HAP-1 (cell line): ENCODE measurements at regions not wholly inside any gene's neighbourhood (a gene's known extent, or its start where the extent isn't known, plus 50 kb on each side); places are given as distances from the start of the nearest gene placed in this dataset.
A peak's percentile ranks its signal among the peaks of the same experiment; 100 is the strongest.
"Not testable (repeated sequence)": the region's sequence is repeated elsewhere in the genome, so short reads cannot be mapped to it uniquely, and the experiment has no call there.

Experiments
- DNase-seq, 2 experiments: peaks; one replicate each; pipeline ENCODE4 v3.0.0-alpha.2; 2016 to 2020; ENCODE audit warnings: low spot score in 2 of 2
- H3K27me3 ChIP-seq: fragments of 250-450 bp; sonication (Bioruptor Pico); 2 replicates; pipeline ENCODE4 v1.5.1; 2020; ENCODE audit warnings: low read depth, mild to moderate bottlenecking, moderate library complexity
- H3K36me3 ChIP-seq: fragments of 250-450 bp; sonication (Bioruptor Pico); replicated peaks from 2 replicates; pipeline ENCODE4 v1.5.1; 2020; ENCODE audit warnings: mild to moderate bottlenecking
- H3K4me1 ChIP-seq: fragments of 250-450 bp; sonication (Bioruptor Pico); 2 replicates; pipeline ENCODE4 v1.5.1; 2020; ENCODE audit warnings: mild to moderate bottlenecking
- H3K4me3 ChIP-seq: fragments of 250-450 bp; sonication (Bioruptor Pico); 2 replicates; pipeline ENCODE4 v1.5.1; 2020; ENCODE audit warnings: mild to moderate bottlenecking, moderate library complexity
- H3K9me3 ChIP-seq: fragments of 250-450 bp; sonication (Bioruptor Pico); 2 replicates; pipeline ENCODE4 v1.5.1; 2020; ENCODE audit warnings: mild to moderate bottlenecking, moderate library complexity
- in situ Hi-C: fragments of 300-500 bp; cut with MboI; formaldehyde crosslinking; loops from 3 replicates; pipeline ENCODE4 v1.14.3; 2020; ENCODE audit warnings: low sequenced_read_pairs, inconsistent platforms, mixed read lengths

DNA sequence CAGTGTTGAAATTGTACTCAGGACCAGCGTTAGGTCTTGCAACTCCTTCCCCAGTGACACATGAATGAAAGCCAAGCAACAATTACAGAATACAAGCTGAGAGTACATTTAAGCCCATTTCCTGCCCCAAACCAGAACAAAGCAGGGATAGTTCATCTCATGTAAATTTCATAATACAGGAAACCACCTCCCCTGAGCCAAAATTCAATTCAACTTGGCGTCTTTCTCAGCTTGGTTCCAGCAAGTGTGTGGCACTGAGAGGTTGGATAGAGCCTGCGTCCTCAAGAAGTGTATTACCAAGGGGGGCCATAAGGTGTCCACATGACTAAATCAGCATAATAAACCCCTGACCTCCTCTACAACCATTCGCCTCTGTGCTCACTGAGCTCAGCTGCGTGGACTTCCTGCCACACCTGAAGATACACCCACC, 278.9 kb upstream of the CRY1 start:
- no peak for DNase-seq
- in situ Hi-C loops = no loop called here
- H3K4me1 ChIP-seq = no peaks in the 10 kb centered on the region

DNA sequence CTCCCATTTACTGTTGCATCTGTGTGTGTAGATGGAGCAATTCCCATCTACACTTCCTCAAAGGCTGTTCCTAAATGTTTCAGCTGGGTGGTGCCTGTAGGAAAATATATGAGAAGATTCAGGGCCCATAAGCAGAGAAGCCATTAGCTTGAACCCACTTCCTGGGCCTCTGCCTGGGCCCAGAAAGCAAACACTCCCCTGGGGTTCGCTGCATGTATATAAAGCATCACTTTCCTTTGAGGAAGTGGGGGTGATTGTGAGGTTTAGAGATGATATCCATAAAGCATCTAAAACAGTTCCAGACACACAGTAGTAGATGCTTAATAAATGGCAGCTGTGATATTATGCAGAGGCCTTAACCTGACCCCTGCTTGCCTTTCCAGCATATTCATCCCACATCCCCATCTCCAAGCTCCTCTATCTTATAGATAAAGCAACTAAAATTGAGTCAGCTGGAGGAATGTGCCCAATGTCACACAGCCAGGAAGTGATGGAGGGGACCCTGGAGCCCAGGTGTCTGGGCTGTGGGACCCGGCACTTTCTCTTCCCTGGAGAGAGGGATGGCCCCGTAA, 280.0 kb upstream of the CRY1 start:
- Histone ChIP-seq H3K36me3 (no peaks in the 10 kb centered on the region), H3K4me3 (no peak overlapping the region), H3K27me3 (no peaks in the 10 kb centered on the region; the same call in 1 of the 2 replicates), H3K9me3 (no peaks in the 10 kb centered on the region), H3K4me1 (no peaks in the 10 kb centered on the region)
- in situ Hi-C loops = no loop called here
- DNase-seq = no peak

More for the DNA sequence above, 278.9 kb upstream of the CRY1 start:
- H3K4me3 ChIP-seq = no peak overlapping the region
- H3K9me3 ChIP-seq = no peaks in the 10 kb centered on the region
- no peaks in the 10 kb centered on the region for H3K36me3 ChIP-seq
- no peaks in the 10 kb centered on the region; the same call in 1 of the 2 replicates for H3K27me3 ChIP-seq

DNA sequence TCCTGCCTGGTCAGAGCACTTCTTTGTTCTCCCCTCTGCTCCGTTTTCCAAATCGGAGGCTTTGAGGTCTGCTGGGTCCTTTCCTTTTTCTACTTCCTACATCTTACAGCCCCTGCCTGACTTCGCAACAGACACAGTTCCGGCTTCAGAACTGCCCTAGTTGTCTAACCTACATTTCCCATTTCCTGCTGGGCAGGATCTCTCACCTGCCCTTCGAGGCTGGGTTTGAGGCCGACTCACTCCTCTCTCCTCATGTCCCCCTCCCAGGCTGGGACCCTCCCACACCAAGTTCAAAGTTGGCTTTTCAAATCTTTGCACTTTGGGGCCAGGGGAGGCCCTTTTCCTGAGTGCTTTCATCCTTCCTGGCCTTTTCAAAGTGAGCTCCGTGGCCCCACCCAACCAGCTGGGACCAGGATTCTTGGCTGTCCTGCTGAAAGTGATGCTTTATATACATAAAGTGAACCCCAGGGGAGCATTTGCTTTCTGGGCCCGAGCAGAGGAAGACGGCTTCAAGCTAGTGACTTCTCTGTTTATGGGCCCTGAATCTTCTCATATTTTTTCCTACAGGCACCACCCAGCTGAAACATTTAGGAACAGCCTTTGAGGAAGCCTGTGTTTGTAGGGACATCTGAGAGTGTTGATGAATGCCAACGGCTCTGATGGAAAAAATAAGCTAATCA, 281.0 kb upstream of the CRY1 start:
- H3K27me3 ChIP-seq = no peaks in the 10 kb centered on the region
- H3K9me3 ChIP-seq = no peaks in the 10 kb centered on the region
- H3K4me3 ChIP-seq = no peak overlapping the region
- in situ Hi-C loops = no loop called here
- H3K36me3 ChIP-seq = no peaks in the 10 kb centered on the region
- H3K4me1 ChIP-seq = no peaks in the 10 kb centered on the region
- no peak for DNase-seq

DNA sequence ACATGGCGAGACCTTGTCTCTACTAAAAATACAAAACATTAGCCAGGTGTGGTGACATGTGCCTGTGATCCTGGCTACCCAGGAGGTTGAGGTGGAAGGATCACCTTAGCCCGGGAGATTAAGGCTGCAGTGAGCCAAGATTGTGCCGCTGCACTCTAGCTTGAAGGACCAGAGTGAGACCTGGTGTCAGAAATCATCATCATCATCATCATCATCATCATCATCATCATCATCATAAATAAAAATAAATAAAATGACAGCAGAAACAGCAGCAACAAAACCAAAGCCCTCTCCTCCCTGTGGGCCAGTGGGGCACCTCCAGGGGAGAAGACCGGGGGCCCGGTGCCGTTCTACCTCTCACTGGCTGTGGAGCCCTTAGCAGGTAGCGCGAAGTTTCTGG, 281.9 kb upstream of the CRY1 start:
- peaks cover 5% of the 10 kb centered on the region; the same call in 1 of the 2 replicates for H3K4me1 ChIP-seq
- in situ Hi-C loops = no loop called here
- H3K4me3 ChIP-seq = no peak overlapping the region
- H3K36me3 ChIP-seq = no peaks in the 10 kb centered on the region
- no peaks in the 10 kb centered on the region for H3K9me3 ChIP-seq
- no peaks in the 10 kb centered on the region for H3K27me3 ChIP-seq
- no peak for DNase-seq

DNA sequence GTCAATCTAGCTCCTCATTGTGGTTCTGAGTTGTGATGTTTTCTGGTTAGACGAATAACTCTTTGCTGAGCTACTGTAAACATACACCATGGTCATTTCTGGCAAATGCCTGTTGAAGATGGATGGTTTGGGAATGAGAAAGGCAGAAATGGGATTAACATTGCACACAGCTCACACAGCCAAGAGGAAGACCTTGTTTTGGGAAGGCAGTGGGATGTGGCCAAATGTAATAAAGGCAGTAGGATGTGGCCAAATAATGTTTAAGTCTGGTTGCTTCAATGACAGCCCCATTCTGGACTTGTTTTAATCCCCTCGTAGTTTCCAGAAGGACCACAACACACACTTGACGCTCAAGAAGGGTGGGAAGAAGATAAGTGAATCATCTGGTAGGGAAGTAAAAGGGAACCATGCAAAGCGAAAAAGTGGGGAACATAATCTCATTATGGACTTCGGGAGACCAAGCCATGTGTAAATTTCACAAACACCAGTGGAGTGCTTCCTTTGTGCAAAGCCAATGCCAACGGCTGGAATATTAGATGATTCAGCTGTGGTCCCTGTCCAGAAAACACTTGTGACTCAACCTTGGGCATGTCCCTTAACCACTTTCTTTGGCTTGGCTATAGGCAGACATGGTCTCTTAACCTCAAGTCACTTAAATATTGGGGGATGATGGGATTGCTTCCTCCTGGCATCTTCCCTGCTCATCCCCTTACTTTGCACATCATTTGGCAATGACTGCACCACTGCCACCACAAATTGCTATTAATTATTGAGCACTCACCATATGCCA, 284.4 kb upstream of the CRY1 start:
- in situ Hi-C loops = no loop called here
- H3K36me3 ChIP-seq = no peaks in the 10 kb centered on the region
- no peak for DNase-seq
- H3K4me1 ChIP-seq = peaks cover 19% of the 10 kb centered on the region
- no peak overlapping the region for H3K4me3 ChIP-seq
- H3K9me3 ChIP-seq = no peaks in the 10 kb centered on the region
- H3K27me3 ChIP-seq = no peaks in the 10 kb centered on the region

DNA sequence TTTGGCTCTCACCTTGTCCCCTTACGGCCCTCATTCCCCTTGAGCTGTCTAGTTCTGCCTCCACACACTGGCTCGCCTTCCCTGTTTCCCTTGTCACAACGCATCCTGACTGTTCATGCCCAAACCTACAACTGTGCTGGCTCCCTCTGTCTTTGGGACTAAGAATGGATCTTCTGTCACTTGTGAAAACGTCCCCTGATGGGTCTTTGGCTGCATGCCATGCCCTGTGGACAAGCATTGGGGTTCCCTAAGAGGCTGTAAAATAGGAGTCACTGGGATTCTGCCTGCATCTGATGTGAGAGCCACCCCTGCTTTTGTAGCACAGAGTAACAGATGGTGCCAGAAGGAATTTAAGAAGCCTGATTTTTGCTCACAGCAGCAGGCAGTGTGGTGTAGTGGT, 285.3 kb upstream of the CRY1 start:
- Histone ChIP-seq H3K4me1 (peaks cover 19% of the 10 kb centered on the region), H3K27me3 (no peaks in the 10 kb centered on the region), H3K4me3 (no peak overlapping the region), H3K36me3 (no peaks in the 10 kb centered on the region), H3K9me3 (no peaks in the 10 kb centered on the region)
- no peak for DNase-seq
- in situ Hi-C loops = no loop called here

DNA sequence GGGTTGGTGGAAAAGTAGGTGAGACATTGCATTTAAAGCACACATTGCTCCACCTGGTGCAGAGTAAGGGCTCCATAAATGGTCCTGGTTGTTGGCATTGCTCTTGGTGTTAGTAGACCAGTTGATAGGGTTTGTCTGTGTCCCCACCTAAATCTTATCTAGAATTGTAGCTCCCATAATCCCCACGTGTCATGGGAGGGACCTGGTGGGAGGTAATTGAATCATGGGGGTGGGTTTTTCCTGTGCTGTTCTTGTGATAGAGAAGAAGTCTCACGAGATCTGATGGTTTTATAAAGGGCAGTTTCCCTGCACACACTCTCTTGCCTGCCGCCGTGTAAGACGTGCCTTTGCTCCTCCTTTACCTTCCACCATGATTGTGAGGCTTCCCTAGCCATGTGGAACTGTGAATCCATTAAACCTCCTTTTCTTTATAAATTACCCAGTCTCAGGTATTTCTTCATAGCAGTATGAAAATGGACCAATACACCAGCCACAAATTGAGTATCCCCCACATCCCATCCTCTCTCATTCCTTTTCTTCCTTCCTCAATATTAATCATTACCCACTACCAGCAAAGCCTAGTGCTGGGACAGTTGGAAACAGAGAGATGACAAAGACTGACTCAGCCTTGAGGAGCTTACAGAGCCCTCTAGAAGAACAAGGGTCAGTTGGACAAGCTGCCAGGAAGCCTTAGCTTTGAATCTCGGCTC, 285.9 kb upstream of the CRY1 start:
- H3K9me3 ChIP-seq, in situ Hi-C loops, H3K36me3 ChIP-seq, H3K4me3 ChIP-seq, DNase-seq, H3K27me3 ChIP-seq: not testable (repeated sequence)
- H3K4me1 ChIP-seq = peaks cover 19% of the 10 kb centered on the region

DNA sequence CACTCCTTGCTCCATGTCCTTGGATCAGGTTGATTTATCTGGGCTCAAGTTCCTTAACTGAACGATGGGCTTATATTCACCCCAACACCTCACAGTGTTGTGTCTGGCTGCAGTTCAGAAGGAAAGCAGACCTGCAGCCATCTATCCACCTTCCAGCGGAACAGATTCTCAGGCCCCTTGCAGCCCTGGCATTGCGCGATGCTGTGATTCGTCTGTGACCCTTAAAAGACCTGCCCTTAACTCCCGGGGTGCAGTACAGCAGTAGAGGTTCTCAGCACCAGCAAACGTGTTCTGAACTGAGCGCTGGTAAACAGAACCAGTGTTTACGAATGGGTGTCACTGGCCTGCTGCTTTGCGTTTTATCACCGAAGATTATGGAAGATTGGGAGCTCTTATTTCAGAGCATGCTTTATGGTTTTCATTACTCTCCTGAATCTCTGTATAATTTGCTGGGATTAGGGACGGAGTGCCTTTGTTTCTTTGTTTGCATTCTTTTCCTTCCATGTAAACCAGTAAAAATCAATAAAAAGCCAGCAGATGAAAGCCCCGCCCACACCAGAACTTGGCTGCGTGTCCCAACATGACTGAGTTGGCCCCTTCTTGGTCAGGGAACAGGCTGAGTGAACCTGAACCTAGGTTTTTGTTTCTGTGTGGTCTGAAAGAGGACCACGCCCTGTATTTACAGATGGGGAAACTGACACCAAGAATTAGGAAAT, 286.7 kb upstream of the CRY1 start:
- in situ Hi-C loops = no loop called here
- Histone ChIP-seq H3K36me3 (no peaks in the 10 kb centered on the region), H3K4me3 (no peak overlapping the region), H3K9me3 (no peaks in the 10 kb centered on the region), H3K27me3 (no peaks in the 10 kb centered on the region), H3K4me1 (peaks cover 19% of the 10 kb centered on the region)
- DNase-seq = peak; percentile 92 to 96

DNA sequence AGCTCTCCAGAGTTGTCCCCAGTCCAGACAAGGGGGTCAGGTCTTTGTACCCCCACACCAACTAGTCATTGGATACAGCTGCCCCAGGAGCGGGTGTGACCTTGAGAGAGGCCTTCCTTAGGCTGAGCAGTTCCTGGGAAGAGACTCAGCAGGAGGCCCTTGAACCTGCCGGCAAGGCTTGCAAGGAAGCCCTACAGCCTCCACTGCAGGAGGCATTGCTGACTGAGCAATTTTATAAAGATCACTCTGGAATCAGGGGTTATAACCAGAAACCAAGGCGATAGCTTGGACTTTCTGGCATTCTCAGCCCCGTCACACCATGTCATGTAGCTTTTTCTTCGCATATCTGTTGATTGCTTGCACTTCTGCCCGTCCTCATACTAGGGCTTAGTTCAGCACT, 291.3 kb upstream of the CRY1 start:
- Histone ChIP-seq H3K27me3 (no peaks in the 10 kb centered on the region), H3K36me3 (no peaks in the 10 kb centered on the region), H3K9me3 (no peaks in the 10 kb centered on the region), H3K4me1 (peaks cover 17% of the 10 kb centered on the region), H3K4me3 (no peak overlapping the region)
- in situ Hi-C loops = no loop called here
- DNase-seq = no peak

DNA sequence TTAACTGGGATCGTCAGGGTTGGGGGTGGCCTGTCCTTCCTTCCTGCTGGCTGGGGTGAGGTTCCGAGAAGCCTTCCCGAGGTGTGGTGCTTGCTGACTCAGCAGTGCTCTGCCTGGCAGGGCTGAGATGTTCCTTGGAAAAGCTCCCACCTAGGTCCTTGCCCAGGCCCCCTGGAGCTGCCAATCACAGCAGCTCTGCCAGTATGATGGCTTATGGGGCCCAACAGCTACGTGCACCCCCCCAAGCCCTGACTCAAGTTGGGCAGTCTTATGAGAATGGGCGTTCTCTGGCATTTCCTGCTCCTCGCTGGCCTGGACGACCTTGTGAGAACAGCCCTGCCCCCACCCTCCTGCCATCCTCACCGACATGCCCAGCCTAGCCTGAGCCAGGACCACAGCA, 292.2 kb upstream of the CRY1 start:
- H3K9me3 ChIP-seq = no peaks in the 10 kb centered on the region
- in situ Hi-C loops = no loop called here
- H3K4me3 ChIP-seq = no peak overlapping the region
- H3K27me3 ChIP-seq = no peaks in the 10 kb centered on the region
- no peak for DNase-seq
- H3K36me3 ChIP-seq = no peaks in the 10 kb centered on the region
- peaks cover 12% of the 10 kb centered on the region for H3K4me1 ChIP-seq

DNA sequence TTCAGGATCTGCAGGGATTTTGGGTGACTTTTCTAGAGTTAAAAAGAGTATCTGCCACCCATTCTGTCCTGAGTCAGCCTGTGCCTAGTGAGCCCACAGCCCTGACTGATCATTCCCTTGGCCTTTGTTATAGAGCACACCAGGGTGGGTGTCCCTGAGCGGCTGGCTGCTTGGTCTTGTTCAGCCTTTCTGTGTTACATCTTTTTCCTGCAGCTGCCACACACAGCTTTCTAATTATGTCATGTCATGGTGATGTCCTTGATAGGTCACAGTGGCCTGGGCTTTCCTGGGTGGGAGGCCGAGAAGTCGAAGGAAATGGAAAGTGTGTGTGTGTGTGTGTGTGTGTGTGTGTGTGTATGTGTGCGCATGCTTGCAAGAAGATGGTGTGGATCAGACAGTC, 293.2 kb upstream of the CRY1 start:
- DNase-seq = no peak
- in situ Hi-C loops = no loop called here
- no peaks in the 10 kb centered on the region; the same call in 1 of the 2 replicates for H3K27me3 ChIP-seq

DNA sequence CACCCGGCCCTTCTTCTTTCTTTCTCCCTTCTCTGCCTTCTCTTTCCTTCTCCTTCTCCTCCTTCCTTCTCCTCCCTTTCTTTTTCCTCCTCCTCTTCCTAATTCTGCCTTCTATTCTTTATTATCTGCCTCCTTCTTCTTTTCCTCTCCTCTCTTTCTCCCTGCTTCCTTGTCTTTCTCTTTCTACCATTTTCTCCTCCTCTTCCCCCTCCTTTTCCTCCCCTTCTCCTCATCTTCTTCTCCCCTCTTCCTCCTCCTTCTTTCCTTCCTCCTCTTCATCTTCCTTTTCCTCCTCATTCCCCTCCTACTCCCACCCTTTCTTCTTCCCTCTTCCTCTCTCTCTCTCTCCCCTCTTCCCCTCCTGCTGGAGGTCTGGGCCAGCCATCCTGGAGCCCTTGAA, 294.9 kb upstream of the CRY1 start:
- in situ Hi-C loops = no loop called here
- no peaks in the 10 kb centered on the region; the same call in 1 of the 2 replicates for H3K27me3 ChIP-seq
- H3K36me3 ChIP-seq = no peaks in the 10 kb centered on the region
- no peaks in the 10 kb centered on the region for H3K9me3 ChIP-seq
- no peak for DNase-seq
- H3K4me3 ChIP-seq = no peak overlapping the region
- no peaks in the 10 kb centered on the region; the same call in 1 of the 2 replicates for H3K4me1 ChIP-seq

More for the DNA sequence above, 293.2 kb upstream of the CRY1 start:
- H3K4me1 ChIP-seq = peaks cover 3% of the 10 kb centered on the region; the same call in 1 of the 2 replicates
- H3K4me3 ChIP-seq = no peak overlapping the region
- H3K36me3 ChIP-seq = no peaks in the 10 kb centered on the region
- H3K9me3 ChIP-seq = no peaks in the 10 kb centered on the region

DNA sequence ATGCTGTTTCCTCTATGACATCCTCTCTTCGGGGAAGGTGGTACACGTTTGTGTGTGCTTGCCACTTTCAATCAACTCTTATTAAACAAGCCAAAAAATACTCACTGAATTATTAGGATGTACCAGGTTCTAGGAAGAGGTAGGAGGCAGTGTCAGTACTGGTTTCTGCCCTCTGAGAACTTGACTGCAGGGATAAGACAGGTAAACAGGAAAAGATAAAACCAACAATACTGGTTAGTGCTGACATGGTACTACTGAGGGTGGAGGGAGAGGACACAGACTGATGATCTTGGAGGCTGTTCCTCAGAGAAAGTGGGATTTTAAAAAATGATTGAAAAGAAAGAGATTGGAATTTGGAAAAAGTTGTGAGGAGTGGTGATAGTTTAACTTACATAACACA, 295.2 kb upstream of the PWP1 start:
- no peaks in the 10 kb centered on the region for H3K9me3 ChIP-seq
- H3K27me3 ChIP-seq = no peaks in the 10 kb centered on the region; the same call in 1 of the 2 replicates
- no peak for DNase-seq
- in situ Hi-C loops = no loop called here
- no peaks in the 10 kb centered on the region; the same call in 1 of the 2 replicates for H3K4me1 ChIP-seq
- no peak overlapping the region for H3K4me3 ChIP-seq
- no peaks in the 10 kb centered on the region for H3K36me3 ChIP-seq
